HT-29 (cell line): ENCODE measurements at regions not wholly inside any gene's neighbourhood (a gene's known extent, or its start where the extent isn't known, plus 50 kb on each side); places are given as distances from the start of the nearest gene placed in this dataset.

Experiments used
- DNase-seq: peaks from one replicate; pipeline ENCODE4 v3.0.0-alpha.2; 2015; ENCODE audit warnings: low spot score

DNA sequence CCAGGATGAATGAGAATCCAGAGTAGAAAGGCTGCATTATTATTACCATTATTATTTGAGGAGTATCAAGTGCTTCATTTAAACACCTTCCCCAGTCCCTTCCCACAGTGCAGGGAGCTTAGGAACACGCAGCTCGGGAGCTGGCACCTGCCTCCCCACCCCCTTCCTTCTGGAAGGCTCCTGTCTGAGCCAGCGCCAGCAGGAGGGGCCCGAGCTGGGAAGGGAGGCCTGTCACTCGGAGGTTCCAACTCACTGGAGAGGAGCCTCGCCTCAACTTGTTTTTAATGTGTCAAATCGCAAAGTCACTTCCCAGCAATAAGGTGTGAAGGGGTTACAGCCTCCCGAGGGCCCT lies 156.4 kb upstream of the IRX4 start:
- no peak for DNase-seq

DNA sequence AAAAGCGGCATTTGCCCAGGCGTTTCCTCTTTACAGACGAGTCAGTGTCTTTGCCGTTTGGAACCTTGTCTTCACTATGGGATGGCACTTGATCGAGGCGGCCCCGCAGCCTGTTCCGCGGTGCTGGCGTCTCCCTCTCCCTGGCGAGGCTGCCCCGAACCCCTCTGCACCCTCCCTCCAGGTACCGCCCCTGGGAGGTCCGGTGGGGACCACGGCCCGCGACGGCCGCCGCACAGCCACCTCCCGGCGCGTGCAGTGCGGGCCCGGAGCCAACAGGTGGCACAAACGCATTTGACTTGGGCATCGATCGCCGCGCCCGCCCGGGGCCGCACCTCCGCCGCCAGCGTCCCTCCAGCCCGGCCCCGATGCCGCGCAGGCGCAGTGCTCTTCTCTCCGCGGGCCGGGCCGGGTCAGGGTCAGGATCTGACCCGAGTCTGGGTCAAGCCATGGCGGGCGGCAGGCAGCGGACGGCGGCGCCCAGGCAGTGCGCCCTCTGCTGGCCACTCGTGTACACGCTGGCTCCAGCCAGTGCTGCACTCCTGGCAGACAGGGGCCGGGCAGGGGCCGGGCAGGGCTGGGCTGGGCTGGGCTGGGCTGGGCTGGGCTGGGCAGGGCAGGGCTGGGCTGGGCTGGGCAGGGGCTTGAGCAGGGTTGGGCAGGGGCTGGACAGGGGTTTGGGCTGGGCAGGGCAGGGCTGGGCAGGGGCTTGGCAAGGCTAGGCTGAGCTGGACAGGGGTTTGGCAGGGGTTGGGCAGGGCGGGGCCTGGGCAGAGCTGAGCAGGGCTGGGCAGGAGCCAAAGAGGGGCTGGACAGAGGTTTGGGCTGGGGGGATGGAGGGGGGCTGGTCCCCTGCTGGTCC lies 155.8 kb upstream of the IRX4 start:
- DNase-seq, result no peak

DNA sequence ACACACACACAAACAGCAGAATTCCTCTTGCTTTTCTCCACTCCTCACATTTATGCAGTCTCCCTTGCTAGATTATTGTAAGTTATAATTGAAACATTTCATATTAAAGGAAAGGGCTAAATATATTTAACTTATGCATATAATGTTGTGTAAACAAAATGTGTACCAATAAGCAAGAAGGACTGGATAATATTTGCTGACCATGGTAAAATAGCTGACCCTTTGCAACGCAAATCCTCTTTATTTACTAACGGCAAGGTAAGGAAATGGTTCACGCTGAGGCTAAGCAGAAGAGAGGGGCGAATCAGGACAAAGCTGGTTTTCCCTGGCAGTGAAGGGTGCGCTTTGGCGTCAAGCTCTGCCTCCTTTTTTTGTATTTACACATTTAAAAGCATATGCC lies 154.2 kb upstream of the IRX4 start:
- no peak for DNase-seq

DNA sequence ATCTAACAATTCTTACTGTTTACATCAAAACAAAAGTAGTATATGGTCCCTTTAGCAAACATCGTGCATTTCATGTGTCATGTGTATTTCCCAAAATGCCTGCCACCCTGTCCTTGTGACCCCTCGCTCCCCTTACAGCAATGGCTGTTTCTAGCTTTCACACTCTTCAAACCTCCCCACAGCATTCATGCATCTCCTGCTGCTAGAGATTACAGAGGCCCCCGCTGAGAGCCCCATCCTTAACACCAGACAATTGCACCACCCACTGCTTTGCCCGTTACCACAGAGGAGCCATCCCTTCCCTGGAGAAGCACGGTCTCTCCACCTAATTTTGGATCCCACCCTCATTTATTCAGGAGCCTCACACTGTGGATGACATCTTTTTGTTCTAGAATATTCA lies 149.7 kb upstream of the IRX4 start:
- no peak for DNase-seq

DNA sequence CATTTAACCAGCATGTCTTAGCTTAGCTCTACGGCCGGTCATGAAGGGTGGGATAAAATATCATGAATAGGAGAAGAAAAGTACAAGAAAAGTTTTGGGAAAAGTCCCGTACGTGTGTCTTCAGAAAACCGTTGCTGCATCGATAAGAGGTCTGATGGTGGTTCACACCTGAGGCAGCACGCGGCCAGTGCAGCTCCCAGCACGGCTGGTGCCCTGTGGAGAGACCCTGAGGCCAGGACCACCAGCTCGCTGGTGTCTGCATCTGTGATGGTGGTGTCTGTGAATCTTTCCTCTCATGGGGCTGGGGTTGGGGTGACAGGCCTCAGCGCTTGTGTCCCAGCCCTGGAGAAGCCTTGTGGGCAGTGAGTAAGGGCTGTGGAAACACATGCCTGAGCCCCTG lies 148.9 kb upstream of the IRX4 start:
- DNase-seq, result no peak

DNA sequence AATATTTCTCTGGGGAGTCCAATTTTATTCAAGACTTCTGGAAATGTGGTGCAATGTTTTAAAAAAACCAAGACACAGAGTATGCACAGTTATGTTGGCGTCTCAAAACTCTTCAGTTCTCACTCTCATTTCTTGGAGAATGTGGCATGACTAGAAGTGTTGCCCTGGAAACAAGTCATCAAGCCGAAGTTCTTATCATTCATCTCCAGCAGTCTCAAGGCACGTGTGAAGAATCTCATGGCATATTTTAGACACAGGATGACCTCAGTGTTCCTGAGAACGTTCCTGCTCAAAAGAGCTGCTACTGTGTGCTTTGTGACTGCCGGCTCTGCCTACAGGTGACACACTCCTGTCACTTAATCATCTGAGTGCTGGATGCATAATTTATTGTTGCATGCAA lies 147.4 kb upstream of the IRX4 start:
- DNase-seq, result no peak

DNA sequence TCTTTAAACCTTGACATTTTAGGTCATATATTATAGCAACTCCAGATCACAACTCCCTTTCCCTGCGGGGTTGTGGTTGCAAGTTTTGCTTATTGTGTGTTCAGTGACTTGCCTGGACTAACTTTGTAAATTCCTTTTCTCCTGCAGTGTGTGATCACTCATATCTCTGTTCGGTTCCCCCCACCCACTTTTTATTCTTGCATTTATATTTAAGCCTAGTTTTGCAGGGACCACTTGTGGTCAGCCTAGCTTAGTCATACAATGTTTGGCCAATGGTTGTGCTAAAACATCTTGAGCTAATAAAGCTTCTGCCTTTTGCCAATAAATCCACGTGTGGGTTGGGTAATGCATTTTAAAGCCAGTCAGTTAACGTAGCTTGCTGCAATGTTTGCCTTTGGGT lies 146.5 kb upstream of the IRX4 start:
- DNase-seq, result no peak

DNA sequence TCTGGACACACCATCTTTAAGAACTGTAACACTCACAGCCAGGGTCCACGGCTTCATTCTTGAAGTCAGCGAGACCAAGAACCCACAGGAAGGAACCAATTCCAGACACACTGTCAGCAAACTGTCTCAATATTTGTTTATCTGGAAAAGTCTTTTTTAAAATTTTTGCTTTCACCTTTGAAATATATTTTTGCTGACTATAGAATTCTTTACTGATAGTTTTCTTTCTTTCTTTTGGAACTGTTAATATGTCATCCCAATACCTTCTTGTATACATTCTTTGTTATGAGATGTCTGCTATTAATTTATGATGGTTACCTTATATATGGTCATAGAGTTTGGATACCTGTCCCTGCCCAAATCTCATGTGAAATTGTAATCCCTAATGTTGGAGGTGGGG lies 145.1 kb upstream of the IRX4 start:
- no peak for DNase-seq

DNA sequence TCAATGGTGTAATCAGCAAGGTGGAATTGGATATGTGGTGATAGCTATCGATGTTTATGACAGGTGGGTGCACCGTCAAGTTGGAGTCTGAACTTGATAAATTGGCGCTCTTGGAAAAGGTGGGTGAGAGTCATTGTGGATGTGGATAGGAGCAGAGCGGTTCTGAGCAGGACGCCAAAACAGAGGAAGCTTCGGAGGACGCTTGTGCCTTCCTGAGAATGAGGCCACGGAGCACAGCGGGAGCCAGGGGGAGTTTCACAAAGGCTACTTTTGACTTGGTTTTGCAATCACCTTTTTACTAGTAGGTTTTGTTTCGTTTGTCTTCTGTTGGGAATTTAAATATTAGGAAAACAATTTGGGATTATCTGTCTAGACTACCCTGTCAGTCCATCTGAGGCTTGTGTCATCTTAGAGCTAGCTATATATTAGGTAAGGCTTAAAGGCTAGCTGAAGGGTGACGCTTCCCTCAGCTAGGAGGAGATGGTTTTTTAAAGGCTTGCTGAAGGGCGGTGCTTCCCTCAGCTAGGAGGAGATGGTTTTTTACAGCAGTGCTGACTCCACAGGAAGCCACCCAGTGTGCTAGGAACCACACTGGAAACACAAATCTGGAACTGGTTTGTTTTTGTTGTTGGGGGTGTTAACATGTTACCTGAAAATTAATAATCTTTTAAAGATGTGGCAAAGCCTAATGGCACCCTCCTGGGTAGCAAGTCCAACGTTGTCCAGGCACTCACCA lies 142.4 kb upstream of the IRX4 start:
- DNase-seq, result no peak

DNA sequence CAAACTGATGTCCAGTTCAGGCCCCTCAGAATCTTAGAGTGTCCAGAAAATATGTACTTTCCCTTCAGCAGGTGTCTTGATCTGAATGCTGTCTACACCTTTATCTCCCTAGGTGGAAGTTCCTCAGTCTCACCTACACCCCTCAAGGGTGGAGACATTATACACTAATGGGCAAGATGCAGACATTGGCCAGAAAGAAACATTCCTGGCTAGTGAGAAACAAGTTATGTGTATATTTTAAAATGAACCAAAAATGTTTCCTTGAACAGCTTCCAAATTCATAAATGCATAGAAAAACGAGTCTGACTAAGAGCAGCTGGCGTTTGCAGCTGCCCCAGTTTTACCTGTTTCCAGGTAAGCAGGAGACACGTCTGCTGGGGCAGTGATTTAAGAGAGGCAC lies 140.5 kb upstream of the IRX4 start:
- no peak for DNase-seq

DNA sequence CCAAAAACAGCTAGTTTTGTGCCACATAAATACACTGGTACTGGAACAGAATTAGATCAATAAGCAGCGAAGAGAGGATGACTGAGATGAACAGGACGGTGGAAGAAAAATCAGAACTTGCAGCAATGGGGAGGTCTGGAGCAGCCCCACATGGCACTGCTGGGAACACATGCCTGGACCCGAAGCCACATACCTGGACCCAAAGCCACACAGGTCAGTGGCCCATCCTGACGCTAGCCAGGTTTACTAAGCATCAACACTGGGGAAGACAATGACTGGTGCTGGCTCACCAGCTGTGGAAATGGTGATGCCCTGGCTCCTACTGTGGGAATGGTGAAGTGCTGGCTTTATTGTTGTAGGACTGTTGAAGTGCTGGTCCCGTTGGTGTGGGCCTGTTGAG lies 139.7 kb upstream of the IRX4 start:
- no peak for DNase-seq

DNA sequence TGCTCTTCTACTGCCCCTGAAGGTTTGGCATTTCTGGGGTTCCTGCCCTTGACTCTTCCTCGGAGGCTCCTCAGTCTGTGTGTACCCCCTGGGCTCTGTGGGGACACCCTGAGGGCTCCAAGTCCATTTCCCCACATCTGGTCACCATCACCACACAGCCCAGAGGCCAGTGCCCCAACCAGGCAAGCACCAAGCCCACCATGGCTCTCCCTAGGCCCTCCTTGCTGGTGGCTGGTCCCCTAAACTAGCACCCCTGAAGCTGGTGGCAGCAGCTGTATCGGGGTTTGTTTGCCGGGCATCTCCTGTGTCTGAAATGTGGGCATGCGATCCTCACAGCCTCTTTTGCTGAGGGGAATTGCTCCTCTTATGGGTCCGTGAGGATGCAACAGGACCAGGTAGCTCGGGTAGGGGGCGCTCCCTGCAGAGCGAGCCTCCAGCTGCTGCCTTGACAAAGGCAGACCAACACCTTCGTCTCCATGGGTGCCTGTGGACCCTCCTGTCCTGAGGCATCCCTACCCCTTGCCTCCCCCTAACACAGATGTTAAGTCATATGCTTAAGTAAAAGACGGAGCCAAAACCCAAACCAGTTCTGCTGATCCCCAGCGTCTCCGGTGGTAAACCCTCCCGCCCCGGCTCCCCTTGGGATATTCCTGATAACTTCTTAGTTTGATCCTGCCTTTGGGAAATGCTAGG lies 138.9 kb upstream of the IRX4 start:
- DNase-seq, result no peak

DNA sequence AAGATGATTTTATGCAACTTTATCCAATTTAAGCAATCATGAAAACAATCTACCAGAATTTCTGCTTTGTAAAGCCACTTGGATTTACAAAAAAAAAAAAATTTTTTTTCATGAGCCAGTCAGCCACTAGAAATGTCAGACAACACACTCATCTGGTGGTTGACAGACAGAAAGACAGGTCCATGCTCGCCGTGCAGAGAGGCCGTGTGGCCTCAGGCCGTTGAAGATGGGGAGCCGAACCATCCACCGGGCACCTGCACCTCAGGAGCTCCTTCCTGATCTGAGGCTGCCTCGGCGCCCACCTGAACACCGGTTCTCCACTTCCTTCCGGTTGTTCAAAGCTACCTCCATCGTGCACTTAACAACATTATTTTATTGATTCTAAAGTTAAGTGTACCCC lies 138.0 kb upstream of the IRX4 start:
- no peak for DNase-seq

DNA sequence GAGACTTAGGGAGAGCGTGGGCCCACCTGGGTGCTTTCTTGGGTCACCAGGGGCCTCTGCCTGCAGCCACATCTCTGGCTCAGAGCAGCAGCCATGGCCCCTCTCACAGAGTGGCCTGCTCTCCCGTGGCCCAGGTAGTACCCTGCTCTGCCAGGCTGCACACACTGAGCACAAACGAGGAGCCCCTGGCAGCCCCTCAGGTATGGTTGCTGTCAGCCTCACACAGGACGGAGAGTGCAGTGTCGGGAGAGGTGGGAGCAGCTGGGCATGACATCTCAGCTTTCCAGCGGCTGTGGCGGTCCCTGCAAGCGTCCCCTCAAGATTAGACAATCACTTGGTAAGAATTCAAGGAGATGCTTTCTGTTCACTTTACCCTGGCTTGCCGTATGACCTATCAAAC lies 137.0 kb upstream of the IRX4 start:
- no peak for DNase-seq

DNA sequence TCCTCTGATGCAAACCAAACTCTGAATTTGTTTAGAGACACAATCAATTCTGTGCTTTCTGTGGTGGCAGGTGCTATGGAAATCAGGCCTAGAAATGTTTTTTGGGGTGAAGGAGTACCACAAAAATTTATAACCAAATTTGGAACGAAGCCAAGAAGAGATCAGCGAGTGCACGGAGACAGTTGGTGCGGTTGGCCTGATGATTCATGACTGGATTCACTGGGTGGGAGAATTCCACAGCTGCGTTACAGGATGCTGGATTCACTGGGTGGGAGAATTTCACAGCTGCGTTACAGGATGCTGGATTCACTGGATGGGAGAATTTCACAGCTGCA lies 135.6 kb upstream of the IRX4 start:
- DNase-seq, result no peak

DNA sequence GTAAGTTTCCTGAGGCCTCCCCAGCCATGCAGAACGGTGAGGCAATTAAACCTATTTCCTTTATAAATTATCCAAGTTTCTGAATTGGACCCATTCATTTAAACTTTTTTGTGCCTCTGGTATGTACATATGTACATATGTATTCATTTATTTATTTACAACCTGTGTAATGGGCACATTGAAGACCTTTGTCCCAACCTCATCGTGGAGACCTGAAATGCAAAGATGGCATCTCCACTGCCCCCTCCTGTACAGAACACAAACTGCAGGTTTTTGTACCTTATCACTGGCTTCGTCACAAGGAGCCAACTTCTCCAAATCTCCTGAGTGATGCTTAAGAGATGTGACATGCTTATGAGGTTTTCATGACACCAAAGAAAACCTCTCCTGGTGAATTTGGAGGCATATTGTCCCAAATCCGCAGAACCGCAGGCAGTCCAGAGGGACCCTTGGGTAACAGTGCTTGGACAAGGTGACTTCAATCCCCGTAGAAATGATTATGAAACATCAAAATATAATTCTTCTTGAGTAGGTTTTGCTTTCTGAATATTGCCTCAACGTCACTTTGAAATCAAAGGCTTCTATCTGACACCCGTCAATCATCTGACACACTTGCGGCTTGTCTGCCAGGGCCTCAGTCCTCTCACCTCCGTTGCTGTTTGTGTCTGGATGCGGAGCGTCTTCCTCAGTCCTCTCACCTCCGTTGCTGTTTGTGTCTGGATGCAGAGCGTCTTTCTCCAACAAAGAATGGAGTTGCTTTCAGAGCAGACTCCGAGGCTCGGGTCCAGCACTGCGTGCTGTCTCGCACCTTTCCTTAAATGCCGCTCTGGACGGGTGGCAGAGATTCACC lies 135.0 kb upstream of the IRX4 start:
- peak; percentile 49 for DNase-seq

DNA sequence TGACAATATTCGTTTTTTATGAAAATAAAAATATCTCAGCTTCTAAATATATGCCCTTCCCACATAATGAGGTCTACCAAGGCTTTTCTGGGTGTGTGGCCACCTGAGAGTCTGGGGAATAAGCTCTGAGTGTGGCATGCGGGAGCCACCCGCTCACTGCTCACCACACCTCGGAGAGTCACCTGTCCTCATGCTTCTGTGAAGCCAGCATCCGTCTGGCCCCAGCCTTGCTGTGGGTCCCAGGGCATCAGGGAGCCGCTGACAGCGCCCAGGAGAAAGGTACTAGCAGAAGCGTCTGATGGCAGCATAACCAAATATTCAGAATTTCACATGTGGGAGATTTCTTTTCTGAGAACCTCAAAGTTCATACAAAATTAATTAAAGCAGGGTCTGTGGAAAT lies 133.2 kb upstream of the IRX4 start:
- DNase-seq, result no peak

DNA sequence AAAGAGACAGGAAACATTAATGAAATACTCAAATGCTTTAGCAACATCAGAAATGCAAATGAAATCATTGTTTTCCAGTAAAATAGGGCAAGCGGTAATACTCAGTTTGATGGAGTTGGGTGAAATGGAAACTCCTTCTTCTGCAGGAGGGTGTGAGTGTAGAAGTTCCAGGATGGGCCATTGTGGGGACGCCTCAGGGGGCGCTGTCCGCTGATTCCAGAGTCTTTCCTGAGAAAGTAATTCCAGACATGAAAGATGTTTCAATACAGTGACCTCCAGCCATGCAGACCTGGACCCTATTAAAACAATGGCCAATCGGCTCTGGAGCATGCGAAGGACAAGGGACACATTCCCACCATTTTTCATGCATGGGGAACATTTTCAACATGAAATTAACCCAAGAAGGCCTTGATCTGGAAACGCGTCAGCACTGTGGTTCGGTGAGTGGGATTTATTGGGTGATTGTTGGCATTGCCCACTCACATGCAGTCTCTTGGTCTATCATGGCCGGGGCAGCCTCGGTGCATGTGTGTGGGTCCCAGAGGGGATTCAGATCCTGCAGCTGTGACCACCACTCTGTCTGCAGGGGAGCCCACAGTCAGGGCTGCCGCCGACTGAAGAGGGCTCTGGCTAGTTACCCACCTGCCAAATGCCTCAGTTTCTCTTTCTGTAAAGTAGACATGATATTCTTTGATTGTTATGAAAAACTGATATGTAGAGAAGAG lies 132.6 kb upstream of the IRX4 start:
- no peak for DNase-seq

DNA sequence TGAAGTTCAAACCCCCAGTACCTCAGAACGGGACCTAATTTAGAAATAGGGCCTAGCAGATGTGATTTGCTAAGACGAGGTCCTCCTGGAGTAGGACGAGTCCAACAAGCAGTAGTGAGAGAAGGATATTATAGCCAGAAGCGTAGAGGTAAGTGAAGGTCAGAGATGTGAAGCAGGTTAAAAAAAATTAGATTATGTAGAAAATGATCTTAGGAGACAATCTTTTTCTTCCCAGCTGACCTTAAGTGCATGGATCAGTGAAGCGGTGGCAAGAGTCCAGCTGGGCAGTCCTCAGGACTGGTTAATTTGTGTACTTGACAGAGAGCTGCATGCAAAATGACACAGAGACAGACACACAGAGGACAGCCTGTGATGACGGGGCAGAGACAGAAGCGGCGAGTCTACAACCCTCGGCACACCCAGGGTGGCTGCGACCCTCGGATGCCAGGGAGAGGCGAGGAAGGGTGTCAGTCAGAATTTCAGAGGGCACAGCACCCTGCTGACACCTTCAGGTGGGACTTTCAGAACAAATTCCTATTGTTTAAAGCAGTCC lies 131.4 kb upstream of the IRX4 start:
- no peak for DNase-seq

DNA sequence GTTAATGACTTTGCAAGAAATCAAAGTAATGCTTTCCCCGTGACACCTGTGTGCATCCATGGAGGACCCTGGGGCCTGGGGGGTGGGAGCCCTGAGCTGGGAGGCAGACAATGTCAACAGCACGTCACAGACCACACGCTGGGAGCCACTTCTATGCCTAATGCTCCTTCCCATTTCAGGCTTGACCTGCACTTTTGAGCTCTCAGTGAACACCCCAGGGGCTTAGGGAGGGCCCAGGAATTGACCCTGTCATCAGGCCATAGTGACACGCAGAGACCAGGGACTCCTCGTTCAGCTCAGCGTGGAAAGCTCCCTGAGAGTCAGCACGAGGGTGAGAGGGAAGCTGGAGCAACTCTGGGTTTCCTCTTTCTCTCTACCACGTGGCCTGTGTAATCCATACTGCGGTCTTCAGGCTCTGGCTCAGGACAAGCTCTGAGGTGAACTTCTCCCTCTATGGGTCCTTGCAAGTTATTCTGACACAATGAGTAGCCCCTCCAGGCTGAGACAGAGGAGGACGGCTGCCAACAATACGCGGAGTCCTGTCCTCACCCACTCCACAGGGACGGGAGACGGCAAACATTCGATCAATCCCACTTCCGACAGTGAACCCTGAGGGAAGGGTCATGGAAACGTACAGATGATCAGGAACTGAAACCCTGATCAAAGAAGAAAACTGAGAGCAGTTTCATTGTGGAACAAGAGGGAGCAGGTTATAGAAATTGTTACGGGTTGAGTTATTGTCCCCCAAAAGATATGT lies 130.8 kb upstream of the IRX4 start:
- DNase-seq, result no peak
